ENCODE measurements at regions not wholly inside any gene's neighbourhood (a gene's known extent, or its start where the extent isn't known, plus 50 kb on each side); places are given as distances from the start of the nearest gene placed in this dataset.

GRCh38 chr7:113301141-113301540 is 182.8 kb upstream of the SMIM30 start:
- TF ChIP-seq CTCF (IDR thresholded peaks at IDR 0.05; ENCODE audit: borderline replicate concordance, extremely low read depth, low read length, poor library complexity, severe bottlenecking), result no peak
- TF ChIP-seq EZH2 (IDR thresholded peaks at IDR 0.05; ENCODE audit: borderline replicate concordance, low read depth, low read length, severe bottlenecking), result no peak
- no peak overlapping the region for H2AFZ ChIP-seq (ENCODE audit: low read depth, low read length)
- H3K9me3 ChIP-seq (ENCODE audit: insufficient read depth, low read length, severe bottlenecking), result no peaks in the 10 kb centered on the region
- no peak overlapping the region for H3K4me2 ChIP-seq (ENCODE audit: insufficient read depth, low read length)
- no peak overlapping the region for H3K27ac ChIP-seq (ENCODE audit: low read length)
- ATAC-seq (ENCODE audit: insufficient read depth, low read depth) (no peak), DNase-seq (no peak)
- H3K36me3 ChIP-seq (ENCODE audit: insufficient read depth, low read length), result no peaks in the 10 kb centered on the region
- no peak overlapping the region for H3K9ac ChIP-seq (ENCODE audit: low read depth, low read length)
- H4K20me1 ChIP-seq (ENCODE audit: insufficient read depth, low read length), result no peaks in the 10 kb centered on the region
- no peaks in the 10 kb centered on the region for H3K79me2 ChIP-seq (ENCODE audit: insufficient read depth, low read length)
- no peak overlapping the region for H3K4me3 ChIP-seq (ENCODE audit: low read depth in 1 of 2, low read length in 2 of 2)
- H3K27me3 ChIP-seq (ENCODE audit: insufficient read depth, low read length, poor library complexity), result no peaks in the 10 kb centered on the region
- H3K4me1 ChIP-seq (ENCODE audit: insufficient read depth, low read length), result no peaks in the 10 kb centered on the region

GRCh38 chr7:113299748-113300147 is 181.4 kb upstream of the SMIM30 start:
- no peak overlapping the region for H3K27ac ChIP-seq (ENCODE audit: low read length)
- H2AFZ ChIP-seq (ENCODE audit: low read depth, low read length), result no peak overlapping the region
- H3K36me3 ChIP-seq (ENCODE audit: insufficient read depth, low read length), result no peaks in the 10 kb centered on the region
- TF ChIP-seq CTCF (IDR thresholded peaks at IDR 0.05; ENCODE audit: borderline replicate concordance, extremely low read depth, low read length, poor library complexity, severe bottlenecking) (no peak), EZH2 (IDR thresholded peaks at IDR 0.05; ENCODE audit: borderline replicate concordance, low read depth, low read length, severe bottlenecking) (no peak)
- ATAC-seq (ENCODE audit: insufficient read depth, low read depth) (no peak), DNase-seq (no peak)
- no peaks in the 10 kb centered on the region for H3K9me3 ChIP-seq (ENCODE audit: insufficient read depth, low read length, severe bottlenecking)
- H3K9ac ChIP-seq (ENCODE audit: low read depth, low read length), result no peak overlapping the region
- H3K79me2 ChIP-seq (ENCODE audit: insufficient read depth, low read length), result no peaks in the 10 kb centered on the region
- H3K27me3 ChIP-seq (ENCODE audit: insufficient read depth, low read length, poor library complexity), result no peaks in the 10 kb centered on the region
- no peak overlapping the region for H3K4me3 ChIP-seq (ENCODE audit: low read depth in 1 of 2, low read length in 2 of 2)
- H4K20me1 ChIP-seq (ENCODE audit: insufficient read depth, low read length), result no peaks in the 10 kb centered on the region
- no peak overlapping the region for H3K4me2 ChIP-seq (ENCODE audit: insufficient read depth, low read length)
- no peaks in the 10 kb centered on the region for H3K4me1 ChIP-seq (ENCODE audit: insufficient read depth, low read length)

GRCh38 chr7:113298501-113298900 is 180.1 kb upstream of the SMIM30 start:
- no peak overlapping the region for H2AFZ ChIP-seq (ENCODE audit: low read depth, low read length)
- H3K27me3 ChIP-seq (ENCODE audit: insufficient read depth, low read length, poor library complexity), result no peaks in the 10 kb centered on the region
- no peak overlapping the region for H3K4me2 ChIP-seq (ENCODE audit: insufficient read depth, low read length)
- no peaks in the 10 kb centered on the region for H3K36me3 ChIP-seq (ENCODE audit: insufficient read depth, low read length)
- no peak for TF ChIP-seq CTCF (IDR thresholded peaks at IDR 0.05; ENCODE audit: borderline replicate concordance, extremely low read depth, low read length, poor library complexity, severe bottlenecking)
- TF ChIP-seq EZH2 (IDR thresholded peaks at IDR 0.05; ENCODE audit: borderline replicate concordance, low read depth, low read length, severe bottlenecking), result no peak
- H3K4me1 ChIP-seq (ENCODE audit: insufficient read depth, low read length), result no peaks in the 10 kb centered on the region
- H3K4me3 ChIP-seq (ENCODE audit: low read depth in 1 of 2, low read length in 2 of 2), result no peak overlapping the region
- H3K27ac ChIP-seq (ENCODE audit: low read length), result no peak overlapping the region
- no peaks in the 10 kb centered on the region for H4K20me1 ChIP-seq (ENCODE audit: insufficient read depth, low read length)
- H3K9ac ChIP-seq (ENCODE audit: low read depth, low read length), result no peak overlapping the region
- no peak for ATAC-seq (ENCODE audit: insufficient read depth, low read depth)
- H3K79me2 ChIP-seq (ENCODE audit: insufficient read depth, low read length), result no peaks in the 10 kb centered on the region
- no peaks in the 10 kb centered on the region for H3K9me3 ChIP-seq (ENCODE audit: insufficient read depth, low read length, severe bottlenecking)
- no peak for DNase-seq

- Histone ChIP-seq H2AFZ (ENCODE audit: low read depth, low read length) (no peak overlapping the region), H3K4me3 (ENCODE audit: low read depth in 1 of 2, low read length in 2 of 2) (no peak overlapping the region), H3K27me3 (ENCODE audit: insufficient read depth, low read length, poor library complexity) (no peaks in the 10 kb centered on the region), H3K79me2 (ENCODE audit: insufficient read depth, low read length) (no peaks in the 10 kb centered on the region), H3K9ac (ENCODE audit: low read depth, low read length) (no peak overlapping the region), H3K27ac (ENCODE audit: low read length) (no peak overlapping the region), H3K36me3 (ENCODE audit: insufficient read depth, low read length) (no peaks in the 10 kb centered on the region), H3K4me2 (ENCODE audit: insufficient read depth, low read length) (no peak overlapping the region), H3K9me3 (ENCODE audit: insufficient read depth, low read length, severe bottlenecking) (no peaks in the 10 kb centered on the region), H4K20me1 (ENCODE audit: insufficient read depth, low read length) (no peaks in the 10 kb centered on the region), H3K4me1 (ENCODE audit: insufficient read depth, low read length) (no peaks in the 10 kb centered on the region)
- ATAC-seq (ENCODE audit: insufficient read depth, low read depth), result no peak
- no peak for TF ChIP-seq EZH2 (IDR thresholded peaks at IDR 0.05; ENCODE audit: borderline replicate concordance, low read depth, low read length, severe bottlenecking)
- TF ChIP-seq CTCF (IDR thresholded peaks at IDR 0.05; ENCODE audit: borderline replicate concordance, extremely low read depth, low read length, poor library complexity, severe bottlenecking), result no peak
- no peak for DNase-seq
Observed at GRCh38 chr7:113294750-113295149, 176.4 kb upstream of the SMIM30 start.

Data from DND-41 (cell line).